ENCODE measurements at regions not wholly inside any gene's neighbourhood (a gene's known extent, or its start where the extent isn't known, plus 50 kb on each side); places are given as distances from the start of the nearest gene placed in this dataset.
"Not testable (repeated sequence)": the region's sequence is repeated elsewhere in the genome, so short reads cannot be mapped to it uniquely, and the experiment has no call there.

GRCh38 chr6:60891606-60892005 is 1394.4 kb downstream of the KHDRBS2 start (continued):
- TF ChIP-seq GFI1B (tag by site-specific recombination; IDR thresholded peaks at IDR 0.05) (no peak), REST (tag by site-specific recombination; IDR thresholded peaks at IDR 0.05) (no peak)

- POLR2A ChIA-PET; H3K4me3 ChIP-seq (ENCODE audit: low read depth, low read length); CTCF ChIA-PET; H3K4me1 ChIP-seq (ENCODE audit: control insufficient read depth, insufficient read depth, low read length); H3K27ac ChIP-seq (ENCODE audit: extremely low read depth, low read depth, low read length); H3K36me3 ChIP-seq (ENCODE audit: control insufficient read depth in 2 of 2, insufficient read depth in 1 of 2, low read length in 2 of 2); H3K9me3 ChIP-seq (ENCODE audit: control insufficient read depth, insufficient read depth, low read depth, low read length): not testable (repeated sequence)
Observed at GRCh38 chr6:60877396-60877795, 1408.6 kb downstream of the KHDRBS2 start.

- H3K27ac ChIP-seq (ENCODE audit: extremely low read depth, low read depth, low read length); CTCF ChIA-PET; POLR2A ChIA-PET; H3K9me3 ChIP-seq (ENCODE audit: control insufficient read depth, insufficient read depth, low read depth, low read length); H3K36me3 ChIP-seq (ENCODE audit: control insufficient read depth in 2 of 2, insufficient read depth in 1 of 2, low read length in 2 of 2); H3K4me1 ChIP-seq (ENCODE audit: control insufficient read depth, insufficient read depth, low read length); H3K4me3 ChIP-seq (ENCODE audit: low read depth, low read length): not testable (repeated sequence)
Observed at GRCh38 chr6:60870779-60871178, 1415.2 kb downstream of the KHDRBS2 start.

- Histone ChIP-seq H3K27ac (ENCODE audit: extremely low read depth, low read depth, low read length) (no peak overlapping the region), H3K36me3 (ENCODE audit: control insufficient read depth in 2 of 2, insufficient read depth in 1 of 2, low read length in 2 of 2) (no peaks in the 10 kb centered on the region), H3K4me3 (ENCODE audit: low read depth, low read length) (no peak overlapping the region), H3K9me3 (ENCODE audit: control insufficient read depth, insufficient read depth, low read depth, low read length) (no peaks in the 10 kb centered on the region), H3K4me1 (ENCODE audit: control insufficient read depth, insufficient read depth, low read length) (no peaks in the 10 kb centered on the region)
- TF ChIP-seq ZNF350 (tag by site-specific recombination; IDR thresholded peaks at IDR 0.05): no peak
- no peak for TF ChIP-seq WT1 (tag by site-specific recombination; IDR thresholded peaks at IDR 0.05)
- no peak for TF ChIP-seq HOXC10 (CRISPR knock-in tag; IDR thresholded peaks at IDR 0.05)
- no peak for TF ChIP-seq ZBTB17 (tag by site-specific recombination; IDR thresholded peaks at IDR 0.05)
- TF ChIP-seq SCRT2 (tag by site-specific recombination; IDR thresholded peaks at IDR 0.05): no peak
- TF ChIP-seq ZNF274 (IDR thresholded peaks at IDR 0.05; ENCODE audit: low read length): no peak
- TF ChIP-seq ZNF274 (tag by site-specific recombination; IDR thresholded peaks at IDR 0.05; ENCODE audit: borderline replicate concordance): no peak
- TF ChIP-seq ZNF571 (tag by site-specific recombination; IDR thresholded peaks at IDR 0.05): no peak
- TF ChIP-seq ZFP37 (tag by site-specific recombination; IDR thresholded peaks at IDR 0.05): no peak
- TF ChIP-seq ZNF157 (tag by site-specific recombination; IDR thresholded peaks at IDR 0.05): no peak
- TF ChIP-seq BCL11A (tag by site-specific recombination; IDR thresholded peaks at IDR 0.05; ENCODE audit: low read depth): no peak
- no peak for TF ChIP-seq KLF16 (tag by site-specific recombination; IDR thresholded peaks at IDR 0.05)
- no peak for TF ChIP-seq HIC1 (tag by site-specific recombination; IDR thresholded peaks at IDR 0.05)
- TF ChIP-seq ZNF174 (tag by site-specific recombination; IDR thresholded peaks at IDR 0.05): no peak
- TF ChIP-seq ZIC2 (tag by site-specific recombination; IDR thresholded peaks at IDR 0.05): no peak
- POLR2A ChIA-PET: no interaction called here
- CTCF ChIA-PET: no interaction called here
Observed at GRCh38 chr6:60867548-60867947, 1418.5 kb downstream of the KHDRBS2 start.

- H3K9me3 ChIP-seq (ENCODE audit: control insufficient read depth, insufficient read depth, low read depth, low read length); H3K4me3 ChIP-seq (ENCODE audit: low read depth, low read length); H3K4me1 ChIP-seq (ENCODE audit: control insufficient read depth, insufficient read depth, low read length); H3K36me3 ChIP-seq (ENCODE audit: control insufficient read depth in 2 of 2, insufficient read depth in 1 of 2, low read length in 2 of 2); POLR2A ChIA-PET; CTCF ChIA-PET; H3K27ac ChIP-seq (ENCODE audit: extremely low read depth, low read depth, low read length): not testable (repeated sequence)
Observed at GRCh38 chr6:60843175-60843982, 1442.6 kb downstream of the KHDRBS2 start.

GRCh38 chr6:60830726-60831125 is 1455.3 kb downstream of the KHDRBS2 start:
- POLR2A ChIA-PET, CTCF ChIA-PET: not testable (repeated sequence)

More at GRCh38 chr6:60830726-60831125, 1455.3 kb downstream of the KHDRBS2 start:
- H3K4me3 ChIP-seq (ENCODE audit: low read depth, low read length); H3K36me3 ChIP-seq (ENCODE audit: control insufficient read depth in 2 of 2, insufficient read depth in 1 of 2, low read length in 2 of 2); H3K27ac ChIP-seq (ENCODE audit: extremely low read depth, low read depth, low read length); H3K9me3 ChIP-seq (ENCODE audit: control insufficient read depth, insufficient read depth, low read depth, low read length); H3K4me1 ChIP-seq (ENCODE audit: control insufficient read depth, insufficient read depth, low read length): not testable (repeated sequence)

Data from HEK293 (cell line).